Heart left ventricle (tissue), 13 donors: ENCODE measurements at regions not wholly inside any gene's neighbourhood (a gene's known extent, or its start where the extent isn't known, plus 50 kb on each side); places are given as distances from the start of the nearest gene placed in this dataset.

Experiments
- POLR2A ChIP-seq, 2 donors: fragments of 450-650 bp; IDR thresholded peaks; one replicate each; pipeline ENCODE4 v1.6.1; 2017; ENCODE audit warnings: antibody characterized with exemption in 2 of 2, mild to moderate bottlenecking in 2 of 2, moderate library complexity in 2 of 2
- TF ChIP-seq, protein P1 (sequence below), 12 donors: fragments of 200-600 bp; sonication (generic) in 4 of 12; IDR thresholded peaks; one replicate each; pipeline versions ENCODE4 v1.5.0 to v1.8.0; 2018 to 2022; ENCODE audit warnings: antibody characterized with exemption in 12 of 12, mild to moderate bottlenecking in 5 of 12
- donor health status: ischemic (EF 13 %, LVEDD 7.1; RV severe dilation, severe dysfunction).
- donor health status: DM: no; HTN: yes; CAD: no.
- donor health status: DM: no; HTN: no; CAD: no.
- donor health status: ischemic (EF 25% LVEDD 6.9; RV normal size, moderate dysfunction).
- donor health status: ischemic (EF 25% LVEDD 5.7; RV mildly dilated, moderate dysfunction).
- donor health status: ischemic (EF 35%, LVEDD 5.7; RV mildly dilated, moderate dysfunction).
- donor health status: nonischemic (EF 11% LVEDD 7.7; RV severe dilation, severe dysfunction).
- donor health status: DM: yes; HTN: yes; CAD: no.
- donor health status: PGD.
- donor health status: ischemic (EF 29% LVEDD 5.4; RV normal size, mild dysfunction).
- donor health status: nonischemic (EF 23%, LVEDD 6.1; RV moderate dilation, normal function).

DNA sequence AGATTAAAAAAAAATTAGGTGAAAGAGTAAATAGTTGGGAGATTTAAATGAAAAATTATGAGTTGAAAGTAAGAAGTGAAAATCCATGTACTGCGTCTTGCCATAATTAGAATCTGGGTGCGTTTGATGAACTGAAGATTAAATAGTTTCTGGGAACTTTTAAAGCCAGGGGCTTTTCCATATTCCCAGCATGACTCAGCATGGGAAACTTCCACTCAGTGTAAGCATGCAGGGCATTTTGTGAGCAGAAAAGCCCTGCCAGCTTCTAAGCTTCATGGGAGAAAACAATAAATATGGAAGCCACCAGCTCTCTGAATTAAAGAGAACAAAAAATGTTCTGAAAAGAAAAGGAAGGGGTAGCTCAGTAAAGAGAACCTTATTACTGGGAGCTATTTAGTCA lies 62.0 kb upstream of the EDNRB start:
- TF ChIP-seq POLR2A (IDR thresholded peaks at IDR 0.05) = no peak
- TF ChIP-seq, protein P1, sequence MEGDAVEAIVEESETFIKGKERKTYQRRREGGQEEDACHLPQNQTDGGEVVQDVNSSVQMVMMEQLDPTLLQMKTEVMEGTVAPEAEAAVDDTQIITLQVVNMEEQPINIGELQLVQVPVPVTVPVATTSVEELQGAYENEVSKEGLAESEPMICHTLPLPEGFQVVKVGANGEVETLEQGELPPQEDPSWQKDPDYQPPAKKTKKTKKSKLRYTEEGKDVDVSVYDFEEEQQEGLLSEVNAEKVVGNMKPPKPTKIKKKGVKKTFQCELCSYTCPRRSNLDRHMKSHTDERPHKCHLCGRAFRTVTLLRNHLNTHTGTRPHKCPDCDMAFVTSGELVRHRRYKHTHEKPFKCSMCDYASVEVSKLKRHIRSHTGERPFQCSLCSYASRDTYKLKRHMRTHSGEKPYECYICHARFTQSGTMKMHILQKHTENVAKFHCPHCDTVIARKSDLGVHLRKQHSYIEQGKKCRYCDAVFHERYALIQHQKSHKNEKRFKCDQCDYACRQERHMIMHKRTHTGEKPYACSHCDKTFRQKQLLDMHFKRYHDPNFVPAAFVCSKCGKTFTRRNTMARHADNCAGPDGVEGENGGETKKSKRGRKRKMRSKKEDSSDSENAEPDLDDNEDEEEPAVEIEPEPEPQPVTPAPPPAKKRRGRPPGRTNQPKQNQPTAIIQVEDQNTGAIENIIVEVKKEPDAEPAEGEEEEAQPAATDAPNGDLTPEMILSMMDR (IDR thresholded peaks at IDR 0.05) = no peak
